WTC11 (cell line): ENCODE measurements at regions not wholly inside any gene's neighbourhood (a gene's known extent, or its start where the extent isn't known, plus 50 kb on each side); places are given as distances from the start of the nearest gene placed in this dataset.

Source experiments
- ATAC-seq: fragments of 200-7000 bp; cut with Tn5 transposase; 2 replicates; pipeline ENCODE4 v1.10.0; 2021; ENCODE audit warnings: mild to moderate bottlenecking, moderate library complexity
- CTCF ChIA-PET: fragments of 300-600 bp; sonication (Branson Sonifier 250); formaldehyde crosslinking; loops from one replicate; lab custom pipeline; 2021; ENCODE audit warnings: antibody characterized with exemption; lab: Charles Lee
- POLR2A ChIA-PET: fragments of 350-600 bp; sonication (Branson Sonifier 250); formaldehyde crosslinking; loops from one replicate; lab custom pipeline; 2021; ENCODE audit warnings: antibody characterized with exemption; lab: Charles Lee
- DNase-seq: peaks from one replicate; pipeline ENCODE4 v3.0.0; 2021; ENCODE audit warnings: low spot score
- H3K27ac Mint-ChIP-seq: 2 replicates; pipeline ENCODE4 v1.8.0; 2021; ENCODE audit warnings: mixed read lengths
- H3K27me3 Mint-ChIP-seq: 2 replicates; pipeline ENCODE4 v1.8.0; 2021; ENCODE audit warnings: low read depth, mild to moderate bottlenecking, moderate library complexity, mixed read lengths
- H3K36me3 Mint-ChIP-seq: 2 replicates; pipeline ENCODE4 v1.8.0; 2021; ENCODE audit warnings: mixed read lengths
- H3K4me1 Mint-ChIP-seq: 2 replicates; pipeline ENCODE4 v1.8.0; 2022; ENCODE audit warnings: mixed read lengths
- H3K4me3 Mint-ChIP-seq: 2 replicates; pipeline ENCODE4 v1.8.0; 2021; ENCODE audit warnings: mild to moderate bottlenecking, moderate library complexity, mixed read lengths
- H3K9me3 Mint-ChIP-seq: 2 replicates; pipeline ENCODE4 v1.8.0; 2021; ENCODE audit warnings: mixed read lengths
- AR ChIP-seq: fragments of 250-450 bp; sonication (Bioruptor Pico); IDR thresholded peaks from 2 replicates; pipeline ENCODE4 v1.9.0; 2021; ENCODE audit warnings: mild to moderate bottlenecking
- ATF2 ChIP-seq: sonication (generic); formaldehyde crosslinking; IDR thresholded peaks from 2 replicates; pipeline ENCODE4 v1.8.1; 2022; ENCODE audit warnings: low read depth, missing genetic modification reagents, borderline replicate concordance
- CREM ChIP-seq: sonication (generic); formaldehyde crosslinking; IDR thresholded peaks from 2 replicates; pipeline ENCODE4 v1.8.1; 2022; ENCODE audit warnings: mild to moderate bottlenecking, missing genetic modification reagents, moderate library complexity
- E2F5 ChIP-seq: sonication (generic); formaldehyde crosslinking; IDR thresholded peaks from 2 replicates; pipeline ENCODE4 v1.8.1; 2022; ENCODE audit warnings: mild to moderate bottlenecking, moderate library complexity, missing genetic modification reagents
- FOXK1 ChIP-seq: sonication (generic); formaldehyde crosslinking; IDR thresholded peaks from 2 replicates; pipeline ENCODE4 v1.8.0; 2022; ENCODE audit warnings: mild to moderate bottlenecking, moderate library complexity, missing genetic modification reagents
- JUN ChIP-seq: sonication (generic); formaldehyde crosslinking; IDR thresholded peaks from 2 replicates; pipeline ENCODE4 v1.8.0; 2023; ENCODE audit warnings: mild to moderate bottlenecking, missing genetic modification reagents
- NR1H2 ChIP-seq: sonication (generic); formaldehyde crosslinking; IDR thresholded peaks from 2 replicates; pipeline ENCODE4 v1.9.0; 2021; ENCODE audit warnings: mild to moderate bottlenecking, moderate library complexity, missing genetic modification reagents
- NR2C2 ChIP-seq: sonication (generic); formaldehyde crosslinking; IDR thresholded peaks from 2 replicates; pipeline ENCODE4 v1.8.0; 2022; ENCODE audit warnings: mild to moderate bottlenecking, missing genetic modification reagents
- SOX15 ChIP-seq: fragments of 250-450 bp; sonication (Bioruptor Pico); IDR thresholded peaks from 2 replicates; pipeline ENCODE4 v1.9.0; 2021; ENCODE audit warnings: mild to moderate bottlenecking
- TCF7 ChIP-seq: sonication (generic); formaldehyde crosslinking; IDR thresholded peaks from 2 replicates; pipeline ENCODE4 v1.8.0; 2022; ENCODE audit warnings: mild to moderate bottlenecking, low read depth, missing genetic modification reagents, moderate library complexity
- USF2 ChIP-seq: sonication (generic); formaldehyde crosslinking; IDR thresholded peaks from 2 replicates; pipeline ENCODE4 v1.8.1; 2023; ENCODE audit warnings: mild to moderate bottlenecking, missing genetic modification reagents, moderate library complexity
- ZBTB21 ChIP-seq: sonication (generic); formaldehyde crosslinking; IDR thresholded peaks from 2 replicates; pipeline ENCODE4 v1.8.1; 2023; ENCODE audit warnings: mild to moderate bottlenecking, missing genetic modification reagents, borderline replicate concordance
- ZMAT4 ChIP-seq: fragments of 250-450 bp; sonication (Bioruptor Pico); IDR thresholded peaks from 2 replicates; pipeline ENCODE4 v1.9.0; 2021; ENCODE audit warnings: mild to moderate bottlenecking
- ZNF396 ChIP-seq: fragments of 250-450 bp; sonication (Bioruptor Pico); IDR thresholded peaks from 2 replicates; pipeline ENCODE4 v1.8.0; 2021; ENCODE audit warnings: mild to moderate bottlenecking, moderate library complexity, borderline replicate concordance
- ZNF425 ChIP-seq: fragments of 250-450 bp; sonication (Bioruptor Pico); conservative IDR thresholded peaks from 2 replicates; pipeline ENCODE4 v1.9.0; 2021; ENCODE audit warnings: mild to moderate bottlenecking
- ZNF512 ChIP-seq: sonication (generic); formaldehyde crosslinking; IDR thresholded peaks from 2 replicates; pipeline ENCODE4 v1.8.1; 2022; ENCODE audit warnings: missing genetic modification reagents, borderline replicate concordance

- TF ChIP-seq ATF2 (CRISPR knock-in tag) (no peak), NR2C2 (CRISPR knock-in tag) (no peak), ZNF425 (no peak), NR1H2 (CRISPR knock-in tag) (no peak), ZNF396 (no peak), FOXK1 (no peak), ZNF512 (CRISPR knock-in tag) (no peak), CREM (CRISPR knock-in tag) (no peak), JUN (CRISPR knock-in tag) (no peak)
Observed at GRCh38 chr7:32399311-32399710, 90.9 kb downstream of the LSM5 start (continued).

- DNase-seq = no peak
- TF ChIP-seq ZBTB21 (CRISPR knock-in tag) (no peak), E2F5 (CRISPR knock-in tag) (no peak)
- TF ChIP-seq, all 79 proteins: peak for 0
- no peaks in the 10 kb centered on the region for H3K9me3 Mint-ChIP-seq
- ChIA-PET CTCF (interaction anchor here (0.9 kb wide), 1 partner anchor 11 kb away, joined by 4 read pairs; no protein-coding TSS in a partner anchor), POLR2A (no interaction called here)
- H3K27ac Mint-ChIP-seq = no peak overlapping the region
- no peaks in the 10 kb centered on the region for H3K4me1 Mint-ChIP-seq
- H3K27me3 Mint-ChIP-seq = no peaks in the 10 kb centered on the region; the same call in 1 of the 2 replicates
- no peak overlapping the region for H3K4me3 Mint-ChIP-seq
- ATAC-seq = no peak
- H3K36me3 Mint-ChIP-seq = no peaks in the 10 kb centered on the region
Observed at GRCh38 chr7:32395168-32395567, 95.0 kb downstream of the LSM5 start.

- ChIA-PET POLR2A (no interaction called here), CTCF (no interaction called here)
- H3K4me3 Mint-ChIP-seq = no peak overlapping the region
- no peaks in the 10 kb centered on the region; the same call in 1 of the 2 replicates for H3K27me3 Mint-ChIP-seq
- ATAC-seq (no peak), DNase-seq (no peak)
- no peak overlapping the region for H3K27ac Mint-ChIP-seq
- no peaks in the 10 kb centered on the region for H3K4me1 Mint-ChIP-seq
- no peaks in the 10 kb centered on the region for H3K36me3 Mint-ChIP-seq
- H3K9me3 Mint-ChIP-seq = no peaks in the 10 kb centered on the region
- TF ChIP-seq AR (CRISPR knock-in tag) = no peak
- no peak for TF ChIP-seq TCF7
- no peak for TF ChIP-seq ZMAT4 (CRISPR knock-in tag)
- TF ChIP-seq ZNF425 = no peak
- TF ChIP-seq SOX15 = no peak
- TF ChIP-seq ZBTB21 (CRISPR knock-in tag) = no peak
- no peak for TF ChIP-seq USF2 (CRISPR knock-in tag)
Observed at GRCh38 chr7:32393861-32394260, 96.3 kb downstream of the LSM5 start.
